Activated CD8-positive, alpha-beta memory T cell treated with anti-CD3 and anti-CD28 coated beads for 4 hours (primary cell): ENCODE measurements at regions not wholly inside any gene's neighbourhood (a gene's known extent, or its start where the extent isn't known, plus 50 kb on each side); places are given as distances from the start of the nearest gene placed in this dataset.

Source experiments
- DNase-seq, 2 donors: peaks; one replicate each; pipeline ENCODE4 v3.0.0-alpha.2; 2020; ENCODE audit warnings: low read depth in 2 of 2

- no peak for DNase-seq
These were observed 244.7 kb downstream of the NDUFA10 start for GRCh38 chr2:239780236-239780994.

GRCh38 chr2:239779584-239779983, 245.6 kb downstream of the NDUFA10 start:
- no peak for DNase-seq

- DNase-seq = no peak
These were observed 246.1 kb downstream of the NDUFA10 start for GRCh38 chr2:239778861-239779558.

GRCh38 chr2:239778042-239778851, 246.9 kb downstream of the NDUFA10 start:
- no peak for DNase-seq

GRCh38 chr2:239777219-239777618, 247.9 kb downstream of the NDUFA10 start:
- no peak for DNase-seq

- DNase-seq = no peak
These were observed 248.6 kb downstream of the NDUFA10 start for GRCh38 chr2:239776436-239777005.

GRCh38 chr2:239775623-239776435, 249.3 kb downstream of the NDUFA10 start:
- no peak for DNase-seq

- DNase-seq = no peak
These were observed 250.1 kb downstream of the NDUFA10 start for GRCh38 chr2:239774933-239775622.

GRCh38 chr2:239774142-239774462, 251.0 kb downstream of the NDUFA10 start:
- no peak for DNase-seq

GRCh38 chr2:239773228-239774141, 251.7 kb downstream of the NDUFA10 start:
- DNase-seq = no peak

- DNase-seq = no peak
These were observed 252.4 kb downstream of the NDUFA10 start for GRCh38 chr2:239772721-239773120.

- DNase-seq = no peak
These were observed 254.9 kb downstream of the NDUFA10 start for GRCh38 chr2:239770246-239770639.

- DNase-seq = no peak
These were observed 255.4 kb downstream of the NDUFA10 start for GRCh38 chr2:239769554-239770245.

- DNase-seq = no peak
These were observed 256.1 kb downstream of the NDUFA10 start for GRCh38 chr2:239768907-239769553.

GRCh38 chr2:239768031-239768790, 256.9 kb downstream of the NDUFA10 start:
- no peak for DNase-seq

GRCh38 chr2:239767021-239767905, 257.9 kb downstream of the NDUFA10 start:
- no peak for DNase-seq

- DNase-seq = no peak
These were observed 259.2 kb downstream of the NDUFA10 start for GRCh38 chr2:239765911-239766310.
